ENCODE measurements at regions not wholly inside any gene's neighbourhood (a gene's known extent, or its start where the extent isn't known, plus 50 kb on each side); places are given as distances from the start of the nearest gene placed in this dataset.

DNA sequence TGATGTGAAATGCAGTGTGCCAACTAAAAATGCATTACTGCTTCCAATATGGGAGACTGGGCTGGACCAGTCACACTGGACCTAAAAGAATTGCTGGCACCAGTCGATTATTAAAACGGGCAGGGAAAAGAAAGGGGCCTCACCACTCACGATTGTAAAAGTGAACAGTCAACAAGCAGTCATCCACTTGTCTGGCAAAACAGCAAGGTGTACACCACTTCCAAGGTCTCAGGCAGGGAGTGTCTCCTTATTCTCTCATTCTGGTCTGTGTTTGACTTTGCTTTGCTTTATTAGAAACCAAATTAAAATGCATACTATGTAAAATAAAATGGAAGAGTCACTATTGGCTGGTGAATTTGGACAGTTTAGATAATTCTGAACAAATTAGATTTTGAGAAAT is 57.8 kb upstream of the TRPM3 start:
- ATAC-seq (no peak), DNase-seq (ENCODE audit: low read depth in 1 of 2, low spot score in 1 of 2) (no peak), FAIRE-seq (no peak)
- no peaks in the 10 kb centered on the region for H3K9me3 ChIP-seq
- no peak overlapping the region for H3K4me3 ChIP-seq
- TF ChIP-seq RFX5 (IDR thresholded peaks at IDR 0.05) (no peak), ZSCAN20 (CRISPR knock-in tag; IDR thresholded peaks at IDR 0.05) (no peak), CHD4 (IDR thresholded peaks at IDR 0.05; ENCODE audit: borderline replicate concordance) (no peak), RCOR1 (IDR thresholded peaks at IDR 0.05; ENCODE audit: low read depth, low read length) (no peak), HOXB13 (CRISPR knock-in tag; IDR thresholded peaks at IDR 0.05; ENCODE audit: low read depth) (no peak), POLR2A (IDR thresholded peaks at IDR 0.05; ENCODE audit: low read length) (no peak), ZC3H11A (IDR thresholded peaks at IDR 0.05) (no peak), CBX8 (IDR thresholded peaks at IDR 0.05) (no peak), SREBF2 (IDR thresholded peaks at IDR 0.05) (no peak), NPAS2 (CRISPR knock-in tag; IDR thresholded peaks at IDR 0.05; ENCODE audit: borderline replicate concordance) (no peak), CHD2 (IDR thresholded peaks at IDR 0.05; ENCODE audit: low read length, partially characterized antibody) (no peak)
- TF ChIP-seq, protein P1, sequence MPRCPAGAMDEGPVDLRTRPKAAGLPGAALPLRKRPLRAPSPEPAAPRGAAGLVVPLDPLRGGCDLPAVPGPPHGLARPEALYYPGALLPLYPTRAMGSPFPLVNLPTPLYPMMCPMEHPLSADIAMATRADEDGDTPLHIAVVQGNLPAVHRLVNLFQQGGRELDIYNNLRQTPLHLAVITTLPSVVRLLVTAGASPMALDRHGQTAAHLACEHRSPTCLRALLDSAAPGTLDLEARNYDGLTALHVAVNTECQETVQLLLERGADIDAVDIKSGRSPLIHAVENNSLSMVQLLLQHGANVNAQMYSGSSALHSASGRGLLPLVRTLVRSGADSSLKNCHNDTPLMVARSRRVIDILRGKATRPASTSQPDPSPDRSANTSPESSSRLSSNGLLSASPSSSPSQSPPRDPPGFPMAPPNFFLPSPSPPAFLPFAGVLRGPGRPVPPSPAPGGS (IDR thresholded peaks at IDR 0.05) = no peak
- TF ChIP-seq, protein P2, sequence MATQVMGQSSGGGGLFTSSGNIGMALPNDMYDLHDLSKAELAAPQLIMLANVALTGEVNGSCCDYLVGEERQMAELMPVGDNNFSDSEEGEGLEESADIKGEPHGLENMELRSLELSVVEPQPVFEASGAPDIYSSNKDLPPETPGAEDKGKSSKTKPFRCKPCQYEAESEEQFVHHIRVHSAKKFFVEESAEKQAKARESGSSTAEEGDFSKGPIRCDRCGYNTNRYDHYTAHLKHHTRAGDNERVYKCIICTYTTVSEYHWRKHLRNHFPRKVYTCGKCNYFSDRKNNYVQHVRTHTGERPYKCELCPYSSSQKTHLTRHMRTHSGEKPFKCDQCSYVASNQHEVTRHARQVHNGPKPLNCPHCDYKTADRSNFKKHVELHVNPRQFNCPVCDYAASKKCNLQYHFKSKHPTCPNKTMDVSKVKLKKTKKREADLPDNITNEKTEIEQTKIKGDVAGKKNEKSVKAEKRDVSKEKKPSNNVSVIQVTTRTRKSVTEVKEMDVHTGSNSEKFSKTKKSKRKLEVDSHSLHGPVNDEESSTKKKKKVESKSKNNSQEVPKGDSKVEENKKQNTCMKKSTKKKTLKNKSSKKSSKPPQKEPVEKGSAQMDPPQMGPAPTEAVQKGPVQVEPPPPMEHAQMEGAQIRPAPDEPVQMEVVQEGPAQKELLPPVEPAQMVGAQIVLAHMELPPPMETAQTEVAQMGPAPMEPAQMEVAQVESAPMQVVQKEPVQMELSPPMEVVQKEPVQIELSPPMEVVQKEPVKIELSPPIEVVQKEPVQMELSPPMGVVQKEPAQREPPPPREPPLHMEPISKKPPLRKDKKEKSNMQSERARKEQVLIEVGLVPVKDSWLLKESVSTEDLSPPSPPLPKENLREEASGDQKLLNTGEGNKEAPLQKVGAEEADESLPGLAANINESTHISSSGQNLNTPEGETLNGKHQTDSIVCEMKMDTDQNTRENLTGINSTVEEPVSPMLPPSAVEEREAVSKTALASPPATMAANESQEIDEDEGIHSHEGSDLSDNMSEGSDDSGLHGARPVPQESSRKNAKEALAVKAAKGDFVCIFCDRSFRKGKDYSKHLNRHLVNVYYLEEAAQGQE (IDR thresholded peaks at IDR 0.05) = no peak
- TF ChIP-seq, protein P3, sequence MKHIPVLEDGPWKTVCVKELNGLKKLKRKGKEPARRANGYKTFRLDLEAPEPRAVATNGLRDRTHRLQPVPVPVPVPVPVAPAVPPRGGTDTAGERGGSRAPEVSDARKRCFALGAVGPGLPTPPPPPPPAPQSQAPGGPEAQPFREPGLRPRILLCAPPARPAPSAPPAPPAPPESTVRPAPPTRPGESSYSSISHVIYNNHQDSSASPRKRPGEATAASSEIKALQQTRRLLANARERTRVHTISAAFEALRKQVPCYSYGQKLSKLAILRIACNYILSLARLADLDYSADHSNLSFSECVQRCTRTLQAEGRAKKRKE (CRISPR knock-in tag; IDR thresholded peaks at IDR 0.05; ENCODE audit: low read depth) = no peak
- TF ChIP-seq, protein P4, sequence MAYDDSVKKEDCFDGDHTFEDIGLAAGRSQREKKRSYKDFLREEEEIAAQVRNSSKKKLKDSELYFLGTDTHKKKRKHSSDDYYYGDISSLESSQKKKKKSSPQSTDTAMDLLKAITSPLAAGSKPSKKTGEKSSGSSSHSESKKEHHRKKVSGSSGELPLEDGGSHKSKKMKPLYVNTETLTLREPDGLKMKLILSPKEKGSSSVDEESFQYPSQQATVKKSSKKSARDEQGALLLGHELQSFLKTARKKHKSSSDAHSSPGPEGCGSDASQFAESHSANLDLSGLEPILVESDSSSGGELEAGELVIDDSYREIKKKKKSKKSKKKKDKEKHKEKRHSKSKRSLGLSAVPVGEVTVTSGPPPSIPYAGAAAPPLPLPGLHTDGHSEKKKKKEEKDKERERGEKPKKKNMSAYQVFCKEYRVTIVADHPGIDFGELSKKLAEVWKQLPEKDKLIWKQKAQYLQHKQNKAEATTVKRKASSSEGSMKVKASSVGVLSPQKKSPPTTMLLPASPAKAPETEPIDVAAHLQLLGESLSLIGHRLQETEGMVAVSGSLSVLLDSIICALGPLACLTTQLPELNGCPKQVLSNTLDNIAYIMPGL (CRISPR knock-in tag; IDR thresholded peaks at IDR 0.05; ENCODE audit: borderline replicate concordance) = no peak
- ChIA-PET CTCF (no interaction called here), POLR2A (no interaction called here)
- no peak overlapping the region for H3K4me2 ChIP-seq
- H3K4me1 ChIP-seq = no peaks in the 10 kb centered on the region
- 4% methylated on average over 3 of the region's 3 CpGs for WGBS (ENCODE audit: missing lambda C conversion rate)
- no peak overlapping the region for H3K27ac ChIP-seq

DNA sequence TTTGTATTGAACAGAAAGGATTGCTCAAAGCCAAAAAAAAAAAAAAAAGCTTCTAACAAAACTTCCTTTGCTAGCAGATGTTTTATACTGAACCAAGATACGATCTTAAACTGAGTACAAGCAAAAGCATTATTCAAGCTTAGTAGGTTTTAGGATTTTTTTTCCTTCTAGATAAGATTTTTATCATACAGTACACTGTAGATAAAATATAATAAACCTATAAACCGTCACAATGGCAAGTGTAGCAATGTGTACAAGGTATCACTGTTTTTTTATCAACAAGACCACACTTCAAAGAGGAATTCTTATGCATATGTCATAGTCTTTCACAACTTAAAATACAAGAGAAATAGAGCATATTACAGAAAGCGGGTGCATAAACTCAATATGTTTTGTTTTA is 56.5 kb upstream of the TRPM3 start:
- no peak for FAIRE-seq
- H3K4me2 ChIP-seq = no peak overlapping the region
- no peak for DNase-seq (ENCODE audit: low read depth in 1 of 2, low spot score in 1 of 2)
- H3K9me3 ChIP-seq = no peaks in the 10 kb centered on the region
- H3K27ac ChIP-seq = no peak overlapping the region
- WGBS (ENCODE audit: missing lambda C conversion rate) = 9% methylated on average over 3 of the region's 3 CpGs
- no peak for ATAC-seq
- TF ChIP-seq HDAC2 (IDR thresholded peaks at IDR 0.05) = no peak
- TF ChIP-seq TFCP2L1 (CRISPR knock-in tag; IDR thresholded peaks at IDR 0.05) = no peak
- TF ChIP-seq RNF2 (IDR thresholded peaks at IDR 0.05; ENCODE audit: borderline replicate concordance, low read depth) = no peak
- TF ChIP-seq, protein P4 (CRISPR knock-in tag; IDR thresholded peaks at IDR 0.05; ENCODE audit: borderline replicate concordance) = no peak
- no peak for TF ChIP-seq CBX2 (IDR thresholded peaks at IDR 0.05; ENCODE audit: borderline replicate concordance, low read depth)
- H3K4me1 ChIP-seq = no peaks in the 10 kb centered on the region
- CTCF ChIA-PET = no interaction called here
- H3K4me3 ChIP-seq = no peak overlapping the region
- POLR2A ChIA-PET = no interaction called here

All from A549 (cell line).